ENCODE measurements at regions not wholly inside any gene's neighbourhood (a gene's known extent, or its start where the extent isn't known, plus 50 kb on each side); places are given as distances from the start of the nearest gene placed in this dataset.
A peak's percentile ranks its signal among the peaks of the same experiment; 100 is the strongest.
"Not testable (repeated sequence)": the region's sequence is repeated elsewhere in the genome, so short reads cannot be mapped to it uniquely, and the experiment has no call there.

GRCh38 chr22:19662049-19662684 is 52.1 kb upstream of the SEPTIN5 start:
- DNase-seq (ENCODE audit: low spot score), result not testable (repeated sequence)

- DNase-seq (ENCODE audit: low spot score), result peak; percentile 76
Measured at GRCh38 chr22:19663286-19663815, 51.0 kb upstream of the SEPTIN5 start.

GRCh38 chr22:19663821-19664355 is 50.4 kb upstream of the SEPTIN5 start:
- peak; percentile 8 for DNase-seq (ENCODE audit: low spot score)

GRCh38 chr22:19664406-19664805 is 49.9 kb upstream of the SEPTIN5 start:
- DNase-seq (ENCODE audit: low spot score), result no peak

All from cerebellar cortex (tissue), 1 donor.